H9 (cell line): ENCODE measurements at regions not wholly inside any gene's neighbourhood (a gene's known extent, or its start where the extent isn't known, plus 50 kb on each side); places are given as distances from the start of the nearest gene placed in this dataset.

Experiments used
- DNase-seq: peaks from one replicate; pipeline ENCODE4 v3.0.0-alpha.2; 2017
- H2AFZ ChIP-seq: one replicate; pipeline ENCODE4 v1.6.1; 2013; ENCODE audit warnings: mild to moderate bottlenecking, low read length, control low read depth, moderate library complexity
- H2AK5ac ChIP-seq: 2 replicates; pipeline ENCODE4 v1.6.1; 2013; ENCODE audit warnings: low read length, control low read depth, mixed read lengths; ENCODE audit not compliant: insufficient read length
- H2BK120ac ChIP-seq: one replicate; pipeline ENCODE4 v1.6.1; 2013; ENCODE audit warnings: low read depth, mild to moderate bottlenecking, low read length, control low read depth, inconsistent platforms; ENCODE audit not compliant: poor library complexity, severe bottlenecking
- H2BK12ac ChIP-seq: 2 replicates; pipeline ENCODE4 v1.6.1; 2013; ENCODE audit warnings: low read length, control low read depth, mixed read lengths, low read depth; ENCODE audit not compliant: insufficient read length
- H2BK15ac ChIP-seq: 2 replicates; pipeline ENCODE4 v1.6.1; 2013; ENCODE audit warnings: low read depth, low read length, control low read depth
- H2BK20ac ChIP-seq: one replicate; pipeline ENCODE4 v1.6.1; 2013; ENCODE audit warnings: low read depth, mild to moderate bottlenecking, low read length, control low read depth, inconsistent platforms; ENCODE audit not compliant: poor library complexity, severe bottlenecking
- H2BK5ac ChIP-seq: 2 replicates; pipeline ENCODE4 v1.6.1; 2013; ENCODE audit warnings: low read length, control low read depth, mixed read lengths; ENCODE audit not compliant: insufficient read length
- H3K14ac ChIP-seq: 2 replicates; pipeline ENCODE4 v1.6.1; 2013; ENCODE audit warnings: low read length, control low read depth; ENCODE audit not compliant: insufficient read depth
- H3K18ac ChIP-seq: 2 replicates; pipeline ENCODE4 v1.6.1; 2013; ENCODE audit warnings: low read depth, mild to moderate bottlenecking, mixed read lengths, low read length, control low read depth; ENCODE audit not compliant: insufficient read length
- H3K23ac ChIP-seq: 2 replicates; pipeline ENCODE4 v1.6.1; 2013; ENCODE audit warnings: low read length, control low read depth, mixed read lengths, low read depth; ENCODE audit not compliant: insufficient read length
- H3K23me2 ChIP-seq: 2 replicates; pipeline ENCODE4 v1.6.1; 2013; ENCODE audit warnings: low read depth, mild to moderate bottlenecking, mixed read lengths, low read length, control low read depth; ENCODE audit not compliant: insufficient read length, poor library complexity, severe bottlenecking
- H3K27ac ChIP-seq: 2 replicates; pipeline ENCODE4 v1.5.1; 2013; ENCODE audit warnings: low read length, control low read depth, mixed read lengths, low read depth; ENCODE audit not compliant: insufficient read length
- H3K27me3 ChIP-seq: 2 replicates; pipeline ENCODE4 v1.6.1; 2013; ENCODE audit warnings: low read length, control low read depth, inconsistent platforms; ENCODE audit not compliant: insufficient read depth
- H3K4ac ChIP-seq: 2 replicates; pipeline ENCODE4 v1.6.1; 2013; ENCODE audit warnings: low read depth, mild to moderate bottlenecking, control low read depth, inconsistent platforms, low read length, moderate library complexity
- H3K4me1 ChIP-seq: 2 replicates; pipeline ENCODE4 v1.6.1; 2013; ENCODE audit warnings: low read length, control low read depth, inconsistent platforms; ENCODE audit not compliant: insufficient read depth
- H3K4me2 ChIP-seq: 2 replicates; pipeline ENCODE4 v1.6.1; 2013; ENCODE audit warnings: low read length, control low read depth, mixed read lengths; ENCODE audit not compliant: insufficient read length, insufficient read depth
- H3K56ac ChIP-seq: 2 replicates; pipeline ENCODE4 v1.6.1; 2013; ENCODE audit warnings: low read depth, mild to moderate bottlenecking, mixed read lengths, low read length, control low read depth; ENCODE audit not compliant: insufficient read length
- H3K79me1 ChIP-seq: 2 replicates; pipeline ENCODE4 v1.6.1; 2013; ENCODE audit warnings: low read depth, mild to moderate bottlenecking, moderate library complexity, low read length, control low read depth, inconsistent platforms; ENCODE audit not compliant: insufficient read depth, poor library complexity, severe bottlenecking
- H3K79me2 ChIP-seq: 2 replicates; pipeline ENCODE4 v1.6.1; 2013; ENCODE audit warnings: low read length, control low read depth, inconsistent platforms; ENCODE audit not compliant: insufficient read depth
- H3K9ac ChIP-seq: 2 replicates; pipeline ENCODE4 v1.6.1; 2013; ENCODE audit warnings: low read length, control low read depth, mixed read lengths; ENCODE audit not compliant: insufficient read length; ENCODE audit errors: extremely low read depth
- H3K9me3 ChIP-seq: one replicate; pipeline ENCODE4 v1.6.1; 2013; ENCODE audit warnings: low read depth, low read length, inconsistent platforms; ENCODE audit not compliant: control insufficient read depth
- H3T11ph ChIP-seq: one replicate; pipeline ENCODE4 v1.6.1; 2013; ENCODE audit warnings: mild to moderate bottlenecking, low read length, control low read depth, inconsistent platforms
- H4K20me1 ChIP-seq: one replicate; pipeline ENCODE4 v1.6.1; 2013; ENCODE audit not compliant: control insufficient read depth, insufficient read length, insufficient read depth
- H4K5ac ChIP-seq: 2 replicates; pipeline ENCODE4 v1.6.1; 2013; ENCODE audit warnings: low read depth, mild to moderate bottlenecking, mixed read lengths, low read length, control low read depth; ENCODE audit not compliant: insufficient read length
- H4K8ac ChIP-seq: replicated peaks from 2 replicates; pipeline ENCODE4 v1.6.1; 2013; ENCODE audit warnings: low read length, control low read depth, mixed read lengths, low read depth; ENCODE audit not compliant: insufficient read length
- H4K91ac ChIP-seq: 2 replicates; pipeline ENCODE4 v1.6.1; 2013; ENCODE audit warnings: low read depth, mild to moderate bottlenecking, moderate library complexity, mixed read lengths, low read length, control low read depth; ENCODE audit not compliant: insufficient read length
- H3K27ac Mint-ChIP-seq, 3 experiments: 2 replicates in 2 of 3; 3 replicates in 1 of 3; pipeline ENCODE4 v1.8.0; 2020 to 2021; ENCODE audit warnings: mixed read lengths in 3 of 3, mild to moderate bottlenecking in 1 of 3, moderate library complexity in 1 of 3
- H3K27me3 Mint-ChIP-seq: 2 replicates; pipeline ENCODE4 v1.8.0; 2021; ENCODE audit warnings: low read depth, mild to moderate bottlenecking, moderate library complexity, mixed read lengths
- H3K36me3 Mint-ChIP-seq, 3 experiments: 2 replicates in 2 of 3; 3 replicates in 1 of 3; pipeline ENCODE4 v1.8.0; 2020 to 2021; ENCODE audit warnings: low read depth in 3 of 3, mixed read lengths in 3 of 3; ENCODE audit not compliant: insufficient read depth in 1 of 3
- H3K4me1 Mint-ChIP-seq, 2 experiments: 2 replicates each; pipeline ENCODE4 v1.8.0; 2020; ENCODE audit warnings: mixed read lengths in 2 of 2
- H3K4me3 Mint-ChIP-seq, 2 experiments: 2 replicates in 1 of 2; 3 replicates in 1 of 2; pipeline ENCODE4 v1.8.0; 2020 to 2021; ENCODE audit warnings: mild to moderate bottlenecking in 2 of 2, mixed read lengths in 2 of 2, moderate library complexity in 1 of 2
- H3K9me3 Mint-ChIP-seq, 2 experiments: 2 replicates in 1 of 2; 3 replicates in 1 of 2; pipeline ENCODE4 v1.8.0; 2020; ENCODE audit warnings: mild to moderate bottlenecking in 2 of 2, mixed read lengths in 2 of 2, moderate library complexity in 1 of 2
- WGBS: extraction: QIAGEN DNeasy Blood & Tissue Kit; methylation state at CpG from one replicate; pipeline ENCODE4 v1.1.7; 2013; ENCODE audit warnings: missing lambda C conversion rate, low lambda C conversion rate, mixed read lengths; ENCODE audit not compliant: insufficient read length; ENCODE audit errors: extremely low coverage; 5-methylcytosine and 5-hydroxymethylcytosine counted together
- TF ChIP-seq, protein P1 (sequence below): fragments of 200-600 bp; sonication (generic); conservative IDR thresholded peaks from 3 replicates; pipeline ENCODE4 v1.8.0; 2021; ENCODE audit warnings: antibody characterized with exemption, mild to moderate bottlenecking

DNA sequence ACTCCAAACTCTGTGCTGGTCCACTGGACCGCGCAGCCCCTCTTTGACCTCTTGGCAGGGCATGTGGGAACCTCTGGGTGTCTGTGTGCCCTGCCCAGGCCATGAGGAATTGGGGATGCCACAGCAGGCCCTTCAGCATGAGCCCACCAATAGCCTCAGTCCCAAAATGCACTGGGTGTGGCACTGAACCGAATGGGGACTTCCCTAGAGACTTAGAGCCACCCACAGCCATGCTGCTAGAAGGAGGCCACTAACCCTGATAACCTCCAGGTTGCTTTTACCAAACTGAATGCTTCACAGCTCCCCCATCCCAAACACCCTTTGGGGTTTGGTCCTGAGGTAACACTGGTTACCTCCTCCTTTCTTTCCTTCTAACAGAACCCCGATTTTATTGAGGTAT is 302.7 kb downstream of the PIK3R1 start:
- Histone ChIP-seq H3T11ph (no peak overlapping the region), H3K4ac (no peak overlapping the region), H3K23ac (no peak overlapping the region), H4K5ac (no peak overlapping the region), H3K4me1 (peaks cover 8% of the 10 kb centered on the region; the same call in 1 of the 2 replicates), H2BK15ac (no peak overlapping the region), H3K79me2 (no peaks in the 10 kb centered on the region; the same call in 1 of the 2 replicates), H3K27me3 (no peaks in the 10 kb centered on the region), H2AK5ac (no peak overlapping the region), H3K23me2 (no peaks in the 10 kb centered on the region), H3K14ac (no peak overlapping the region), H3K9ac (no peak overlapping the region), H3K9me3 (no peaks in the 10 kb centered on the region), H3K79me1 (no peaks in the 10 kb centered on the region), H2BK20ac (no peak overlapping the region), H4K91ac (no peak overlapping the region), H4K20me1 (no peaks in the 10 kb centered on the region), H3K27ac (no peak overlapping the region), H3K18ac (no peak overlapping the region), H2BK12ac (no peak overlapping the region), H3K56ac (no peak overlapping the region), H2AFZ (no peak overlapping the region), H2BK5ac (no peak overlapping the region), H2BK120ac (no peak overlapping the region), H4K8ac (no peak overlapping the region), H3K4me2 (no peak overlapping the region)
- H3K9me3 Mint-ChIP-seq, result 0 out of 5 replicates have a peak, but pooled peaks cover 0 to 2% of the 10 kb centered on the region in 2 experiments
- no peak overlapping the region for H3K27ac Mint-ChIP-seq
- peaks cover 22 to 24% of the 10 kb centered on the region in 2 experiments for H3K4me1 Mint-ChIP-seq
- H3K4me3 Mint-ChIP-seq, result no peak overlapping the region
- peaks cover 0 to 2% (median 0%) of the 10 kb centered on the region in 3 experiments; a peak in 1 of 7 replicates for H3K36me3 Mint-ChIP-seq
- no CpG with 5 or more reads among the region's 4 CpGs for WGBS
- no peak for DNase-seq
- TF ChIP-seq, protein P1, sequence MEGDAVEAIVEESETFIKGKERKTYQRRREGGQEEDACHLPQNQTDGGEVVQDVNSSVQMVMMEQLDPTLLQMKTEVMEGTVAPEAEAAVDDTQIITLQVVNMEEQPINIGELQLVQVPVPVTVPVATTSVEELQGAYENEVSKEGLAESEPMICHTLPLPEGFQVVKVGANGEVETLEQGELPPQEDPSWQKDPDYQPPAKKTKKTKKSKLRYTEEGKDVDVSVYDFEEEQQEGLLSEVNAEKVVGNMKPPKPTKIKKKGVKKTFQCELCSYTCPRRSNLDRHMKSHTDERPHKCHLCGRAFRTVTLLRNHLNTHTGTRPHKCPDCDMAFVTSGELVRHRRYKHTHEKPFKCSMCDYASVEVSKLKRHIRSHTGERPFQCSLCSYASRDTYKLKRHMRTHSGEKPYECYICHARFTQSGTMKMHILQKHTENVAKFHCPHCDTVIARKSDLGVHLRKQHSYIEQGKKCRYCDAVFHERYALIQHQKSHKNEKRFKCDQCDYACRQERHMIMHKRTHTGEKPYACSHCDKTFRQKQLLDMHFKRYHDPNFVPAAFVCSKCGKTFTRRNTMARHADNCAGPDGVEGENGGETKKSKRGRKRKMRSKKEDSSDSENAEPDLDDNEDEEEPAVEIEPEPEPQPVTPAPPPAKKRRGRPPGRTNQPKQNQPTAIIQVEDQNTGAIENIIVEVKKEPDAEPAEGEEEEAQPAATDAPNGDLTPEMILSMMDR, result no peak
- no peaks in the 10 kb centered on the region for H3K27me3 Mint-ChIP-seq
